K562 (cell line): ENCODE measurements at regions not wholly inside any gene's neighbourhood (a gene's known extent, or its start where the extent isn't known, plus 50 kb on each side); places are given as distances from the start of the nearest gene placed in this dataset.

Experiments
- CBFA2T3 ChIP-seq: fragments of 450-650 bp; IDR thresholded peaks from 2 replicates; pipeline ENCODE4 v1.6.1; 2017
- FOXK2 ChIP-seq, 2 experiments: fragments of 450-650 bp; IDR thresholded peaks in 1 of 2; conservative IDR thresholded peaks in 1 of 2; 2 replicates each; pipeline ENCODE4 v1.6.1; 2016; ENCODE audit warnings: low read depth in 2 of 2, mild to moderate bottlenecking in 1 of 2
- HCFC1 ChIP-seq: IDR thresholded peaks from 2 replicates; pipeline ENCODE4 v1.6.1; 2012; ENCODE audit warnings: low read depth, low read length, improper control_type of control experiment
- RAD21 ChIP-seq, 2 experiments: fragments of 250-450 bp in 1 of 2; fragments of 450-650 bp in 1 of 2; sonication (Bioruptor Pico) in 1 of 2; formaldehyde crosslinking in 1 of 2; IDR thresholded peaks in 1 of 2; conservative IDR thresholded peaks in 1 of 2; 2 replicates each; pipeline versions ENCODE4 v1.4.0 to v1.8.0; 2020 to 2022; ENCODE audit warnings: mild to moderate bottlenecking in 2 of 2, moderate library complexity in 1 of 2
- SMARCA5 ChIP-seq: fragments of 450-650 bp; IDR thresholded peaks from 2 replicates; pipeline ENCODE4 v1.6.1; 2016
- SMARCB1 ChIP-seq: IDR thresholded peaks from 2 replicates; pipeline ENCODE4 v1.6.1; 2011; ENCODE audit warnings: improper control_type of control experiment, low read depth; ENCODE audit not compliant: insufficient read length
- TGIF2 ChIP-seq: sonication (generic); formaldehyde crosslinking; IDR thresholded peaks from 2 replicates; pipeline ENCODE4 v1.8.1; 2022; ENCODE audit warnings: mild to moderate bottlenecking, missing genetic modification reagents, moderate library complexity
- TSC22D4 ChIP-seq: fragments of 450-650 bp; IDR thresholded peaks from 2 replicates; pipeline ENCODE4 v1.6.1; 2016; ENCODE audit warnings: missing genetic modification characterization, missing biosample characterization, control low read depth
- ZNF311 ChIP-seq: fragments of 250-450 bp; sonication (Bioruptor Pico); IDR thresholded peaks from 2 replicates; pipeline ENCODE4 v1.4.0; 2020; ENCODE audit warnings: mild to moderate bottlenecking, moderate library complexity
- ZNF449 ChIP-seq: fragments of 250-450 bp; sonication (Bioruptor Pico); IDR thresholded peaks from 2 replicates; pipeline ENCODE4 v1.8.0; 2022; ENCODE audit warnings: moderate library complexity, mild to moderate bottlenecking, inconsistent platforms
- ZNF75A ChIP-seq: fragments of 450-650 bp; formaldehyde crosslinking; IDR thresholded peaks from 2 replicates; pipeline ENCODE4 v1.4.0; 2020; ENCODE audit warnings: mild to moderate bottlenecking
- ZSCAN32 ChIP-seq: fragments of 450-650 bp; formaldehyde crosslinking; IDR thresholded peaks from 2 replicates; pipeline ENCODE4 v1.4.0; 2020; ENCODE audit warnings: mild to moderate bottlenecking, moderate library complexity
- TF ChIP-seq, protein P1 (sequence below): fragments of 250-450 bp; sonication (Bioruptor Pico); IDR thresholded peaks from 2 replicates; pipeline ENCODE4 v1.5.0; 2022; ENCODE audit warnings: mild to moderate bottlenecking
- TF ChIP-seq, protein P2 (sequence below): fragments of 450-650 bp; IDR thresholded peaks from 2 replicates; pipeline ENCODE4 v1.7.1; 2018; ENCODE audit warnings: mild to moderate bottlenecking, low read depth; ENCODE audit not compliant: partially characterized antibody

DNA sequence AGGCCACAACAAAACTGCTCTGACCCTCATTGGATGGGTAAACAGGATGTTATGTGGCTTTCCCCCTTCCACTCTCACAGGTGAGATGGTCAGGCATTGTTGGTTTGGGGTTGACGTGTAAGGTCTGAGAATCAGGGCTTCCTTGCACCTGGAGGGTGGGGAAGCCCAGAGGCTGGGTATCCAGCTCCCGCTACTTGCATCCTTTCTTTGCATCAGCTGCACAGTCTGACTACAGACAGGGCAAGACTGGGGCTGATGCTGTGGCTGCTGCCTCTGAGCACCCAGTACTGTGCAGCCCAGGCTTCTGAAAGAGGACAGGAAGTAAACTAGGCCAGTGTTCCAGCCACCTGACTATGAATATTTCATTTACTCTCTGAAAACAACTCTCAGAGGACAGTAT lies 58.0 kb upstream of the ATP2B2 start:
- TF ChIP-seq HCFC1 (no peak), TGIF2 (no peak), CBFA2T3 (no peak), SMARCA5 (no peak), ZNF75A (no peak), FOXK2 (conservative IDR thresholded peaks at IDR 0.05 in 1 of 2, IDR thresholded peaks at IDR 0.05 in 1 of 2; ENCODE audit: low read depth in 2 of 2) (no peak), TSC22D4 (tag) (no peak), ZNF449 (CRISPR knock-in tag) (no peak), RAD21 (CRISPR knock-in tag; conservative IDR thresholded peaks at IDR 0.05 in 1 of 2, IDR thresholded peaks at IDR 0.05 in 1 of 2) (no peak), ZNF311 (CRISPR knock-in tag) (no peak), SMARCB1 (no peak), ZSCAN32 (CRISPR knock-in tag) (no peak)
- TF ChIP-seq, protein P1, sequence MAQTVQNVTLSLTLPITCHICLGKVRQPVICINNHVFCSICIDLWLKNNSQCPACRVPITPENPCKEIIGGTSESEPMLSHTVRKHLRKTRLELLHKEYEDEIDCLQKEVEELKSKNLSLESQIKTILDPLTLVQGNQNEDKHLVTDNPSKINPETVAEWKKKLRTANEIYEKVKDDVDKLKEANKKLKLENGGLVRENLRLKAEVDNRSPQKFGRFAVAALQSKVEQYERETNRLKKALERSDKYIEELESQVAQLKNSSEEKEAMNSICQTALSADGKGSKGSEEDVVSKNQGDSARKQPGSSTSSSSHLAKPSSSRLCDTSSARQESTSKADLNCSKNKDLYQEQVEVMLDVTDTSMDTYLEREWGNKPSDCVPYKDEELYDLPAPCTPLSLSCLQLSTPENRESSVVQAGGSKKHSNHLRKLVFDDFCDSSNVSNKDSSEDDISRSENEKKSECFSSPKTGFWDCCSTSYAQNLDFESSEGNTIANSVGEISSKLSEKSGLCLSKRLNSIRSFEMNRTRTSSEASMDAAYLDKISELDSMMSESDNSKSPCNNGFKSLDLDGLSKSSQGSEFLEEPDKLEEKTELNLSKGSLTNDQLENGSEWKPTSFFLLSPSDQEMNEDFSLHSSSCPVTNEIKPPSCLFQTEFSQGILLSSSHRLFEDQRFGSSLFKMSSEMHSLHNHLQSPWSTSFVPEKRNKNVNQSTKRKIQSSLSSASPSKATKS: no peak
- TF ChIP-seq, protein P2, sequence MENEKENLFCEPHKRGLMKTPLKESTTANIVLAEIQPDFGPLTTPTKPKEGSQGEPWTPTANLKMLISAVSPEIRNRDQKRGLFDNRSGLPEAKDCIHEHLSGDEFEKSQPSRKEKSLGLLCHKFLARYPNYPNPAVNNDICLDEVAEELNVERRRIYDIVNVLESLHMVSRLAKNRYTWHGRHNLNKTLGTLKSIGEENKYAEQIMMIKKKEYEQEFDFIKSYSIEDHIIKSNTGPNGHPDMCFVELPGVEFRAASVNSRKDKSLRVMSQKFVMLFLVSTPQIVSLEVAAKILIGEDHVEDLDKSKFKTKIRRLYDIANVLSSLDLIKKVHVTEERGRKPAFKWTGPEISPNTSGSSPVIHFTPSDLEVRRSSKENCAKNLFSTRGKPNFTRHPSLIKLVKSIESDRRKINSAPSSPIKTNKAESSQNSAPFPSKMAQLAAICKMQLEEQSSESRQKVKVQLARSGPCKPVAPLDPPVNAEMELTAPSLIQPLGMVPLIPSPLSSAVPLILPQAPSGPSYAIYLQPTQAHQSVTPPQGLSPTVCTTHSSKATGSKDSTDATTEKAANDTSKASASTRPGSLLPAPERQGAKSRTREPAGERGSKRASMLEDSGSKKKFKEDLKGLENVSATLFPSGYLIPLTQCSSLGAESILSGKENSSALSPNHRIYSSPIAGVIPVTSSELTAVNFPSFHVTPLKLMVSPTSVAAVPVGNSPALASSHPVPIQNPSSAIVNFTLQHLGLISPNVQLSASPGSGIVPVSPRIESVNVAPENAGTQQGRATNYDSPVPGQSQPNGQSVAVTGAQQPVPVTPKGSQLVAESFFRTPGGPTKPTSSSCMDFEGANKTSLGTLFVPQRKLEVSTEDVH: no peak
